GM12878 (cell line): ENCODE measurements at regions not wholly inside any gene's neighbourhood (a gene's known extent, or its start where the extent isn't known, plus 50 kb on each side); places are given as distances from the start of the nearest gene placed in this dataset.

Experiments
- ATF7 ChIP-seq: fragments of 450-650 bp; IDR thresholded peaks from 2 replicates; pipeline ENCODE4 v1.6.1; 2016; ENCODE audit warnings: low read depth, mild to moderate bottlenecking
- EED ChIP-seq: sonication (generic); IDR thresholded peaks from 2 replicates; pipeline ENCODE4 v1.6.1; 2016; ENCODE audit warnings: antibody characterized with exemption, low read depth
- ESRRA ChIP-seq: IDR thresholded peaks from 2 replicates; pipeline ENCODE4 v1.6.1; 2012; ENCODE audit warnings: mild to moderate bottlenecking, low read length, improper control_type of control experiment
- EZH2 ChIP-seq: IDR thresholded peaks from 2 replicates; pipeline ENCODE4 v1.6.1; 2012; ENCODE audit warnings: low read depth, mild to moderate bottlenecking, control low read depth, inconsistent platforms, low read length, borderline replicate concordance; ENCODE audit not compliant: control insufficient read depth
- KLF5 ChIP-seq: fragments of 450-650 bp; IDR thresholded peaks from 2 replicates; pipeline ENCODE4 v1.6.1; 2014; ENCODE audit warnings: mild to moderate bottlenecking; ENCODE audit not compliant: partially characterized antibody
- MEF2A ChIP-seq: IDR thresholded peaks from 2 replicates; pipeline ENCODE4 v1.6.1; 2011; ENCODE audit warnings: low read depth, mild to moderate bottlenecking, low read length, moderate library complexity; ENCODE audit not compliant: insufficient read depth
- MEF2B ChIP-seq: fragments of 450-650 bp; IDR thresholded peaks from 2 replicates; pipeline ENCODE4 v1.6.1; 2018; ENCODE audit warnings: mild to moderate bottlenecking, moderate library complexity; ENCODE audit not compliant: partially characterized antibody, poor library complexity, severe bottlenecking
- MTA2 ChIP-seq: fragments of 450-650 bp; IDR thresholded peaks from 2 replicates; pipeline ENCODE4 v1.6.1; 2016; ENCODE audit warnings: low read depth, mild to moderate bottlenecking, moderate library complexity
- NFIC ChIP-seq: IDR thresholded peaks from 2 replicates; pipeline ENCODE4 v1.6.1; 2012; ENCODE audit warnings: low read depth, mild to moderate bottlenecking, inconsistent platforms, low read length, moderate library complexity
- RELA ChIP-seq: fragments of 450-650 bp; IDR thresholded peaks from 2 replicates; pipeline ENCODE4 v1.8.0; 2014; ENCODE audit warnings: borderline replicate concordance; ENCODE audit not compliant: partially characterized antibody
- RUNX3 ChIP-seq: IDR thresholded peaks from 2 replicates; pipeline ENCODE4 v1.6.1; 2012; ENCODE audit warnings: low read length, inconsistent platforms
- SMAD5 ChIP-seq: IDR thresholded peaks from 2 replicates; pipeline ENCODE4 v1.6.1; 2016; ENCODE audit warnings: antibody characterized with exemption, low read depth
- SMARCA5 ChIP-seq: fragments of 450-650 bp; IDR thresholded peaks from 2 replicates; pipeline ENCODE4 v1.6.1; 2017; ENCODE audit warnings: mild to moderate bottlenecking
- SP1 ChIP-seq: IDR thresholded peaks from one replicate; pipeline ENCODE4 v1.6.1; 2011; ENCODE audit warnings: low read depth, low read length
- SPI1 ChIP-seq: IDR thresholded peaks from 2 replicates; pipeline ENCODE4 v1.6.1; 2011; ENCODE audit warnings: low read depth, mild to moderate bottlenecking, low read length, moderate library complexity, borderline replicate concordance; ENCODE audit not compliant: insufficient read depth
- SREBF2 ChIP-seq: IDR thresholded peaks from 2 replicates; pipeline ENCODE4 v1.6.1; 2012; ENCODE audit warnings: mild to moderate bottlenecking, low read length
- SUZ12 ChIP-seq: fragments of 200-600 bp; sonication (generic); IDR thresholded peaks from one replicate; pipeline ENCODE4 v1.6.1; 2018; ENCODE audit warnings: antibody characterized with exemption, mild to moderate bottlenecking; ENCODE audit not compliant: unreplicated experiment
- TBL1XR1 ChIP-seq: IDR thresholded peaks from 2 replicates; pipeline ENCODE4 v1.6.1; 2012; ENCODE audit warnings: low read depth, low read length, improper control_type of control experiment
- ZNF207 ChIP-seq: fragments of 450-650 bp; IDR thresholded peaks from 2 replicates; pipeline ENCODE4 v1.6.1; 2014; ENCODE audit warnings: antibody characterized with exemption, mild to moderate bottlenecking, borderline replicate concordance
- ZNF384 ChIP-seq: IDR thresholded peaks from 2 replicates; pipeline ENCODE4 v1.6.1; 2012; ENCODE audit warnings: low read depth, mild to moderate bottlenecking, low read length, improper control_type of control experiment, borderline replicate concordance
- TF ChIP-seq, protein P1 (sequence below): fragments of 450-650 bp; IDR thresholded peaks from 2 replicates; pipeline ENCODE4 v1.6.1; 2017; ENCODE audit warnings: mild to moderate bottlenecking, moderate library complexity
- TF ChIP-seq, protein P2 (sequence below): IDR thresholded peaks from 2 replicates; pipeline ENCODE4 v1.6.1; 2012; ENCODE audit warnings: low read depth, low read length, improper control_type of control experiment
- TF ChIP-seq, protein P3 (sequence below): fragments of 450-650 bp; IDR thresholded peaks from 2 replicates; pipeline ENCODE4 v1.6.1; 2017; ENCODE audit warnings: low read depth, mild to moderate bottlenecking, moderate library complexity
- TF ChIP-seq, protein P4 (sequence below): fragments of 450-650 bp; IDR thresholded peaks from 2 replicates; pipeline ENCODE4 v1.6.1; 2016; ENCODE audit warnings: mild to moderate bottlenecking

DNA sequence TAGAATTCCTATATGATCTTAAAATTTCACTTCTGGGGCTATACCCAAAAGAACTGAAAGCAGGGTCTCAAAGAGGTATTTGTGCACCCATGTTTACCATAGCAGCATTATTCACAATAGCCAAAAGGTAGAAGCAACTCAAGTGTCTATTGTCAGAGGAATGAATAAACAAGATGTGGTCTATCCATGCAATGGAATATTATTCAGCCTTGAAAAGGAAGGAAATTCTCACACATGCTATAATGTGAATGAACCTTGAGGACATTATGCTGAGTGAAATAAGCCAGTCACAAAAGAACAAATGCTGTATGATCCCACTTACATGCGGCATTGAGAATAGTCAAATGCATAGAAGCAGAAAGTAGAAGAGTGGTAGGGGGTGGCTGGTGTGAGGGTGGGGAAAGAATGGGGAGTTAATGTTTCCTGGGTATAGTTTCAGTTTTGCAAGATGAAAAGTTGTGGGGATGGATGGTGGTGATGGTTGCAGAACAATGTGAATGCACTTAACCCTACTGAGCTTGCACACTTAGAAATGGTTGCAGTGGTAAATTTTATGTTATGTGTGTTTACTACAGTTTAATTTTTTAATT lies 122.4 kb downstream of the TOMM20 start (continued):
- TF ChIP-seq, protein P1, sequence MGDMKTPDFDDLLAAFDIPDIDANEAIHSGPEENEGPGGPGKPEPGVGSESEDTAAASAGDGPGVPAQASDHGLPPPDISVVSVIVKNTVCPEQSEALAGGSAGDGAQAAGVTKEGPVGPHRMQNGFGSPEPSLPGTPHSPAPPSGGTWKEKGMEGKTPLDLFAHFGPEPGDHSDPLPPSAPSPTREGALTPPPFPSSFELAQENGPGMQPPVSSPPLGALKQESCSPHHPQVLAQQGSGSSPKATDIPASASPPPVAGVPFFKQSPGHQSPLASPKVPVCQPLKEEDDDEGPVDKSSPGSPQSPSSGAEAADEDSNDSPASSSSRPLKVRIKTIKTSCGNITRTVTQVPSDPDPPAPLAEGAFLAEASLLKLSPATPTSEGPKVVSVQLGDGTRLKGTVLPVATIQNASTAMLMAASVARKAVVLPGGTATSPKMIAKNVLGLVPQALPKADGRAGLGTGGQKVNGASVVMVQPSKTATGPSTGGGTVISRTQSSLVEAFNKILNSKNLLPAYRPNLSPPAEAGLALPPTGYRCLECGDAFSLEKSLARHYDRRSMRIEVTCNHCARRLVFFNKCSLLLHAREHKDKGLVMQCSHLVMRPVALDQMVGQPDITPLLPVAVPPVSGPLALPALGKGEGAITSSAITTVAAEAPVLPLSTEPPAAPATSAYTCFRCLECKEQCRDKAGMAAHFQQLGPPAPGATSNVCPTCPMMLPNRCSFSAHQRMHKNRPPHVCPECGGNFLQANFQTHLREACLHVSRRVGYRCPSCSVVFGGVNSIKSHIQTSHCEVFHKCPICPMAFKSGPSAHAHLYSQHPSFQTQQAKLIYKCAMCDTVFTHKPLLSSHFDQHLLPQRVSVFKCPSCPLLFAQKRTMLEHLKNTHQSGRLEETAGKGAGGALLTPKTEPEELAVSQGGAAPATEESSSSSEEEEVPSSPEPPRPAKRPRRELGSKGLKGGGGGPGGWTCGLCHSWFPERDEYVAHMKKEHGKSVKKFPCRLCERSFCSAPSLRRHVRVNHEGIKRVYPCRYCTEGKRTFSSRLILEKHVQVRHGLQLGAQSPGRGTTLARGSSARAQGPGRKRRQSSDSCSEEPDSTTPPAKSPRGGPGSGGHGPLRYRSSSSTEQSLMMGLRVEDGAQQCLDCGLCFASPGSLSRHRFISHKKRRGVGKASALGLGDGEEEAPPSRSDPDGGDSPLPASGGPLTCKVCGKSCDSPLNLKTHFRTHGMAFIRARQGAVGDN = peak; percentile 65
- TF ChIP-seq SUZ12 (no peak), MEF2A (0 out of 2 replicates have a peak, but pooled peaks have one; percentile 21), ZNF384 (no peak), RUNX3 (no peak), MEF2B (peak; percentile 29), ZNF207 (peak; percentile 61; the same call in 1 of the 2 replicates), RELA (no peak), SMARCA5 (peak; percentile 72; the same call in 1 of the 2 replicates), TBL1XR1 (no peak), SP1 (no peak), EED (peak; percentile 60), SPI1 (no peak), NFIC (no peak), ESRRA (no peak), SMAD5 (no peak), MTA2 (no peak), KLF5 (no peak), EZH2 (no peak), SREBF2 (no peak), ATF7 (peak; percentile 65)
- TF ChIP-seq, protein P2, sequence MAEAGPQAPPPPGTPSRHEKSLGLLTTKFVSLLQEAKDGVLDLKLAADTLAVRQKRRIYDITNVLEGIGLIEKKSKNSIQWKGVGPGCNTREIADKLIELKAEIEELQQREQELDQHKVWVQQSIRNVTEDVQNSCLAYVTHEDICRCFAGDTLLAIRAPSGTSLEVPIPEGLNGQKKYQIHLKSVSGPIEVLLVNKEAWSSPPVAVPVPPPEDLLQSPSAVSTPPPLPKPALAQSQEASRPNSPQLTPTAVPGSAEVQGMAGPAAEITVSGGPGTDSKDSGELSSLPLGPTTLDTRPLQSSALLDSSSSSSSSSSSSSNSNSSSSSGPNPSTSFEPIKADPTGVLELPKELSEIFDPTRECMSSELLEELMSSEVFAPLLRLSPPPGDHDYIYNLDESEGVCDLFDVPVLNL = no peak
- TF ChIP-seq, protein P3, sequence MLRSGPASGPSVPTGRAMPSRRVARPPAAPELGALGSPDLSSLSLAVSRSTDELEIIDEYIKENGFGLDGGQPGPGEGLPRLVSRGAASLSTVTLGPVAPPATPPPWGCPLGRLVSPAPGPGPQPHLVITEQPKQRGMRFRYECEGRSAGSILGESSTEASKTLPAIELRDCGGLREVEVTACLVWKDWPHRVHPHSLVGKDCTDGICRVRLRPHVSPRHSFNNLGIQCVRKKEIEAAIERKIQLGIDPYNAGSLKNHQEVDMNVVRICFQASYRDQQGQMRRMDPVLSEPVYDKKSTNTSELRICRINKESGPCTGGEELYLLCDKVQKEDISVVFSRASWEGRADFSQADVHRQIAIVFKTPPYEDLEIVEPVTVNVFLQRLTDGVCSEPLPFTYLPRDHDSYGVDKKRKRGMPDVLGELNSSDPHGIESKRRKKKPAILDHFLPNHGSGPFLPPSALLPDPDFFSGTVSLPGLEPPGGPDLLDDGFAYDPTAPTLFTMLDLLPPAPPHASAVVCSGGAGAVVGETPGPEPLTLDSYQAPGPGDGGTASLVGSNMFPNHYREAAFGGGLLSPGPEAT = no peak
- TF ChIP-seq, protein P4, sequence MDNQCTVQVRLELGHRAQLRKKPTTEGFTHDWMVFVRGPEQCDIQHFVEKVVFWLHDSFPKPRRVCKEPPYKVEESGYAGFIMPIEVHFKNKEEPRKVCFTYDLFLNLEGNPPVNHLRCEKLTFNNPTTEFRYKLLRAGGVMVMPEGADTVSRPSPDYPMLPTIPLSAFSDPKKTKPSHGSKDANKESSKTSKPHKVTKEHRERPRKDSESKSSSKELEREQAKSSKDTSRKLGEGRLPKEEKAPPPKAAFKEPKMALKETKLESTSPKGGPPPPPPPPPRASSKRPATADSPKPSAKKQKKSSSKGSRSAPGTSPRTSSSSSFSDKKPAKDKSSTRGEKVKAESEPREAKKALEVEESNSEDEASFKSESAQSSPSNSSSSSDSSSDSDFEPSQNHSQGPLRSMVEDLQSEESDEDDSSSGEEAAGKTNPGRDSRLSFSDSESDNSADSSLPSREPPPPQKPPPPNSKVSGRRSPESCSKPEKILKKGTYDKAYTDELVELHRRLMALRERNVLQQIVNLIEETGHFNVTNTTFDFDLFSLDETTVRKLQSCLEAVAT = peak; percentile 62; the same call in 1 of the 2 replicates
